Skin epidermis (tissue), 12 donors: ENCODE measurements at regions not wholly inside any gene's neighbourhood (a gene's known extent, or its start where the extent isn't known, plus 50 kb on each side); places are given as distances from the start of the nearest gene placed in this dataset.
"Not testable (repeated sequence)": the region's sequence is repeated elsewhere in the genome, so short reads cannot be mapped to it uniquely, and the experiment has no call there.

Source experiments
- H3K27ac ChIP-seq, 21 experiments: fragments of 200-600 bp; sonication (generic) in 11 of 21; one replicate each; pipeline ENCODE4 v1.5.0; 2020; ENCODE audit warnings: mild to moderate bottlenecking in 3 of 21, inconsistent platforms in 2 of 21, moderate library complexity in 2 of 21
- H3K4me3 ChIP-seq, 7 experiments: fragments of 200-600 bp; sonication (generic) in 2 of 7; one replicate each; pipeline ENCODE4 v1.5.0; 2020; ENCODE audit warnings: inconsistent platforms in 2 of 7, mild to moderate bottlenecking in 2 of 7, moderate library complexity in 1 of 7

- not testable (repeated sequence) for H3K4me3 ChIP-seq, H3K27ac ChIP-seq
Observed at GRCh38 chr10:3917392-3917791, 132.4 kb upstream of the KLF6 start.

DNA sequence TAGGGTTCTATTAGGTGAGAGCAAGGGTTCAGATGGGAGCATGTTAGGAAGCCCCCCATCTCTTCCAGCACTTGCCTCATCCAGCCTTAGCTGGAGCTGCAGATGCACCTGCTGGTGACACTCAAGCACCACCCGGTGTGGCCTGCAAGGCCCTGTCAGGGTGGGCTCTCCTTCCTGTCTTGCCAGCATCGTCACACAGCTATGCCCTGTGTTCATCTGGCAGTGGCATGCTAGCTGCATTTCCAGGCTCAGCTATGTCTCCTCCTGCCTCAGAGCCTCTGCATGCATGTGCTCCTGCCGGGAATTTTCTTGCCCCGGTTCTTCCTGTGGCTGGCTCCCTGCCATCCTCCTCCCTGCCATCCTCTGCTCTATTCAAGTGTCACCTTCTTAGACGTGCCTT lies 129.7 kb upstream of the KLF6 start:
- Histone ChIP-seq H3K4me3 (no peak overlapping the region), H3K27ac (no peak overlapping the region)

GRCh38 chr10:3911713-3912442 lies 126.9 kb upstream of the KLF6 start:
- H3K4me3 ChIP-seq: peak overlapping the region in 2 of 7 experiments; percentile 2 to 3
- peak overlapping the region in 12 of 21 experiments; percentile 19 to 82 (median 38) for H3K27ac ChIP-seq

DNA sequence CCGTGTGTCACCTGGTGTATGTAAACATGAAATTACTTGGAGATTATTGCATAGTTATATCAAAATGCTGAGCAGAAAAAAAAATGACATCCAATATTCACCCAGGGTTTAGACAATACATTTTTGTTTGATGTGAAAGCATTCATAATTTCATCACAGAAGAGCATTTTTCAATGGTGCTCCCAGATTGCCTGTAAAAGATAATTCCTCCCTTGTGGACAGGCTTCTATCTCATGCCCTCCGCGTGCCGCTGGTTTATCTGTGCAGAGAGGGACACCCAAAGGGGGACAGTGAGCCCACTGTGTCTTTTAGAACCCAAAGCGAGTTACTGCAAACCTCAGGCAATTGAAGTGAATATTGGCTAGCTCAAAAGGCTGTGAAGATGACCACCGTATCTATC lies 126.2 kb upstream of the KLF6 start:
- Histone ChIP-seq H3K4me3 (no peak overlapping the region), H3K27ac (peak overlapping the region in 4 of 21 experiments; percentile 22 to 82 (median 39))

- no peak overlapping the region for H3K4me3 ChIP-seq
- no peak overlapping the region for H3K27ac ChIP-seq
Observed at GRCh38 chr10:3909339-3909738, 124.3 kb upstream of the KLF6 start.

DNA sequence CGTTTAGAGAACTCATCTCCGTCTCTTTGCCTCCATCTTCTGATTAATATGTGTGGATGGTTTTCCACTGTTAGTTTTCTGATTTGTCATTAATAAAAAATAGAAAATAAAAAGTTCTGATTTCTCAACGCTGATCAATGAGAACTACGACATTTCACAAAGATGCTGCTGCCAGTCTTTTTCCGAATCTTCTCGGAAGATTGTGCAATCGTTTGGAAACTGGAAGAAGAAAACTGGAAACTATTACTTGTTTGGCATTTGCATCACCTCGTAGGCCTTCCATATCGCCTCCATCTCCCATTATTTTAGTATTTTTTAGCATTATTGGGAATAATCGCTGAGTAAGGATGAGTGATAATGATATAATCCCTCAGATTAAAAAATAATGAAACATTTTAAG lies 123.2 kb upstream of the KLF6 start:
- H3K4me3 ChIP-seq: no peak overlapping the region
- peak overlapping the region in 4 of 21 experiments; percentile 46 to 74 (median 62) for H3K27ac ChIP-seq

DNA sequence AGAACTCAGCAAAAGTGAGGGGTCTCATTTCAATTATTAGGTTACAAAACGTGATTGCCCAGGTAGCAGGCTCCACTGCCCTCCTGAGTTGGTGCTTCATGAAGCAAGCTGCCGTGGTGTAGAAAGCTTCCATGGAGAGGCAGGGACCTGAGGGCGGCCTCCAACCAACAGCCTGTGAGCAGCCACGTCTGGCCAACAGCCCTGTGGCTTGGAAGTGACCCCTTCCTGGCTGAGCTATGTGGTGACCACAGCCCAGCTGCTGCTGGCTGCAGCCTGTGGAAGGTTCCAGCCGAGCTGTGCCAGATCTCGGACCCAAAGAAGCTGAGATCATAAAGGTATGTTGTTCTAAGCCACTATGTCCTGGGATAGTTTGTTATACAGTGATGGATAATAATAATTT lies 122.5 kb upstream of the KLF6 start:
- peak overlapping the region in 7 of 21 experiments; percentile 1 to 74 (median 61) for H3K27ac ChIP-seq
- no peak overlapping the region for H3K4me3 ChIP-seq

DNA sequence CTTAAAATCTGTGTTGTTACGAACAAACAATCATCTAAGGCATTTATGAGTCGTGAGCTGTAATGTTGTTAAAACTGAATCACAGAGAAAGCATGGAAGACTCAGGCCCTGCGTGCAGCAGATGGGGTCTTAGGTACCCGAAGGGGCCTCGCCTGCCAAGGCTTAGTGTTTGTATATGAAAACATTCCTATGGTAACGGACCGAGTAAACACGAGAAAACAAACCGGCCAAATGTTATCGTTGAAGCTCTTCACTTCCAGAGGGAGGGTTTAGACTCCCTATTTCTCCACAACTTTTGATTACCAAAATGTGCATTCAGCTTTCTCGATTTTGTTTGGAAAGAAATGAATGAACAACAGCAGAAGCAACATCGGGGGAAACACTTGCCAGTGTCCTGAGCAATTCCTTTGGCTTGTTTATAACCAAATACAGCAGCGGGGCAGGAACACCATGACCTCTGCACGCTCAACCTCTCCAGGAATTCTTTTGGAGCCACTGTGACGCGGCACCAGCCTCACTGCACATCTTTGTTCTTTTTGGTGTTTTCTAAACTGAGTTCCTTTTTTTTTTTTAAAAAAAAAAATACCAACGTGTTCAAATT lies 121.6 kb upstream of the KLF6 start:
- H3K4me3 ChIP-seq: no peak overlapping the region
- H3K27ac ChIP-seq: no peak overlapping the region

DNA sequence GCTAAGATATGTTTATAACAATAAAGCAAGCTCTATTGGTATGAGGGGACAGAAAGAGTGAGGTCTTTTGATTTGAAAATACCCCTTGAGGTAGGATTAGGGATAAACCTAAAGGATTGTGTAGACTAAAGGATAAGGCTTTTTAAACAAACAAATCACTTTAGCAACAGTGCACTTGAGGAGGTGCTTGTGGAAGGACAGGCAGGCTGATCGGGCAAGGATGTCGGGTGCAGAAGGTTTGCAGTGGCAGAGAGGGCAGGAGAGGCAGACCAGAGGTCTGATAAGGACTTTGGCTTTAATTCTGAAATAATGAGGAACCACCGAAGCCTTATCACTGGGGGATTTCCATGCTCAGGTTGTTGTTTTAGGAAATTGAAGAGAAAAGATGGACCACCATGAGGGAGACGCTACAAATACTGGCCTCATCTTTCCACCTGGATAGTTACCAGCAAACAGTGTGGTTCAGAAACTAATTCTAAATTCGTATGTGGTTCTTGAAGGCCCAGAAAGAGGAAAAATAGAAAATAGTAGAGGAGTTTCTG lies 119.5 kb upstream of the KLF6 start:
- H3K4me3 ChIP-seq: no peak overlapping the region
- H3K27ac ChIP-seq: peak overlapping the region in 1 of 21 experiments; percentile 19

- no peak overlapping the region for H3K4me3 ChIP-seq
- H3K27ac ChIP-seq: peak overlapping the region in 16 of 21 experiments; percentile 18 to 83 (median 56)
Observed at GRCh38 chr10:3902809-3903410, 117.9 kb upstream of the KLF6 start.

DNA sequence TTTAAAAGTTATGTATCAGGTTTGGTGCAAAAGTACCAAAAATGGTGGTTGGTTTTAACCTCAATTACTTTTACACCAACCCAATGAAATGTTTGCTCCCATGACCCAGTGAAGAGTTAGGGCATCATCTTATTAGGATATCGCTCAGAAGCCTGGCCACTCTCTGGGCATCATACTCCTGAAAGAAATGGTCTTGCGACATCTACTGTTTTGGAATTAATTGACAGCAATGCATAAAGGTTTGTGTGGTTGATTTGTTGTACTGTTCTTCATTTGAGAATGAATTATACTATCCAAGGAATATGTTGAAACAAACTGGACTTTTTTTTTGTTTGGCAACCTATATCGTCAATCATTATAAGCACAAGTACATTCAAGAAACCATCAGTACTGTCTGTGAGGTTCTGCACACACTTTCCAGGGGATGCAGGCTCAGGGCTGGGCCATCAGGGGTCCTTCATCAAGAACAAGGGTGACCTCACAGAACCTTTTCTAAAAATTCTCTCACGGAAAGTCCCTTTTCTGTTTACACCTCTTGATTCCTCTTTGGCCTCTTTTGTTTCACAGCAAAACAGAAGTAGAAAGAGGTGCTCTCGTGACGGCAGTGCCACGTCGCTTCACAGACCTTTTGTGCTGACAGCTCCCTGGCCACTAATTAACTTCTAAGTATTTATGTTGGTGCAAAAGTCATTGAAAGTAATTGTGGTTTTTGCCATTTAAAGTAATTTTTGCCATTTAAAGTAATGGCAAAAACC lies 117.2 kb upstream of the KLF6 start:
- H3K27ac ChIP-seq: peak overlapping the region in 16 of 21 experiments; percentile 15 to 83 (median 58)
- H3K4me3 ChIP-seq: no peak overlapping the region

DNA sequence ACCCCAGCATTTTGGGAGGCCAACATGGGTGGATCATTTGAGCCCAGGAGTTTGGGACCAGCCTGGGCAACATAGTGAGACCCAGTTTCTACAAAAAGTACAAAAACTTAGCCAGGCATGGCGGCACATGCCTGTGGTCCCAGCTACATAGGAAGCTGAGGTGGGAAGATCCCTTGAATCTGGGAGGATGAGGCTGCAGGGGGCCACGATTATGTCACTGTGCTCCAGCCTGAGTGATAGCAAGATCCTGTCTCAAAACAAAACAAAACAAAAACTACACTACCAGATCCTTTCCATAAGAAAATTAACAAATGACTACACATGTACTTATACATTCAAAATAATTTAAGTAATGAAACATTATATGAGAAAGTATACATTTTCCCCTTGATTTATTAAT lies 116.4 kb upstream of the KLF6 start:
- Histone ChIP-seq H3K4me3 (no peak overlapping the region), H3K27ac (peak overlapping the region in 3 of 21 experiments; percentile 24 to 56 (median 27))

DNA sequence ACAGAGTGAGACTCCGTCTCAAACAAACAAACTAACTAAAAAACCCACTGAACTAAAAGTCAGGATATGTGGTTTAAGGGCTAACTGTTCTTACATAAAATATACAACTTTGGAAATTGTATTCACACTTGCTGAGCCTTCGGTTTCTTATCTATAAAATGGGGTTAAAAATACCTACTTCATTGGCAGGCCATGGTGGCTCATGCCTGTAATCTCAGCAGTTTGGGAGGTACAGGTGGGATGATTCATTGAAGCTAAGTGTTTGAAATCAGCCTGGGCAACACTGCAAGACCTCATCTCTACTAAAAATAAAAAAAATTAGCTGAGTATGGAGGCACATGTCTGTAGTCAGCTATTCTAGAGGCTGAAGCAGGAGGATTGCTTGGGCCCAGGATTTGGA lies 115.4 kb upstream of the KLF6 start:
- Histone ChIP-seq H3K27ac (no peak overlapping the region), H3K4me3 (no peak overlapping the region)

DNA sequence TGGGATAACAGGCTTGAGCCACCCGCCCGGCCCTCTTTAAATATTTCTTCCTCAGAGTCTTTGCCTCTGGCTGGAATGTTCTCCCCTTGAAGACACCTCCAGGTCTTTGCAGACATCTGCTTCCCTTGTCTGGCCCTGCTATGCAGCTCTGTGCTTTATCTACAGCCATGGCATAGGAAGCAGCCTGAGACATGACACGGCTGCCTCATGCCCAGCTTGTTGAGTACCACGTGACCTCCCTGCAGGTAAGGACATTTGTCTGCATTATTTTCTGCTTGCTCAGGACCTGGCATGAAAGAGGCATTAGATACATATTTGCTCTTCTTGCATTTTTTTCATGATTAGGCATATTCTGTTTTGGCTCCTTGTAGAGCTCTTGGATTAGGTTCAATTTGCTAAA lies 113.8 kb upstream of the KLF6 start:
- Histone ChIP-seq H3K27ac (peak overlapping the region in 4 of 21 experiments; percentile 5 to 28 (median 18)), H3K4me3 (no peak overlapping the region)

GRCh38 chr10:3897156-3897555 lies 112.1 kb upstream of the KLF6 start:
- H3K27ac ChIP-seq: no peak overlapping the region
- H3K4me3 ChIP-seq: no peak overlapping the region

GRCh38 chr10:3896161-3896560 lies 111.2 kb upstream of the KLF6 start:
- peak overlapping the region in 1 of 21 experiments; percentile 49 for H3K27ac ChIP-seq
- no peak overlapping the region for H3K4me3 ChIP-seq

- Histone ChIP-seq H3K27ac (peak overlapping the region in 4 of 21 experiments; percentile 1 to 86 (median 14)), H3K4me3 (no peak overlapping the region)
Observed at GRCh38 chr10:3895045-3895631, 110.1 kb upstream of the KLF6 start.

- H3K27ac ChIP-seq: peak overlapping the region in 7 of 21 experiments; percentile 1 to 86 (median 37)
- no peak overlapping the region for H3K4me3 ChIP-seq
Observed at GRCh38 chr10:3893901-3894563, 109.0 kb upstream of the KLF6 start.
